ENCODE measurements at regions not wholly inside any gene's neighbourhood (a gene's known extent, or its start where the extent isn't known, plus 50 kb on each side); places are given as distances from the start of the nearest gene placed in this dataset.

- no peak for TF ChIP-seq POLR2A (IDR thresholded peaks at IDR 0.05; ENCODE audit: low read length)
- TF ChIP-seq GATA1 (IDR thresholded peaks at IDR 0.05; ENCODE audit: low read depth, low read length) = no peak
These were observed 400.8 kb downstream of the GPM6A start for GRCh38 chr4:175411251-175411650.

Measured in erythroblast (primary cell).